H9 (cell line): ENCODE measurements at regions not wholly inside any gene's neighbourhood (a gene's known extent, or its start where the extent isn't known, plus 50 kb on each side); places are given as distances from the start of the nearest gene placed in this dataset.

Experiments used
- DNase-seq: peaks from one replicate; pipeline ENCODE4 v3.0.0-alpha.2; 2017
- H2AFZ ChIP-seq: one replicate; pipeline ENCODE4 v1.6.1; 2013; ENCODE audit warnings: mild to moderate bottlenecking, low read length, control low read depth, moderate library complexity
- H2AK5ac ChIP-seq: 2 replicates; pipeline ENCODE4 v1.6.1; 2013; ENCODE audit warnings: low read length, control low read depth, mixed read lengths; ENCODE audit not compliant: insufficient read length
- H2BK120ac ChIP-seq: one replicate; pipeline ENCODE4 v1.6.1; 2013; ENCODE audit warnings: low read depth, mild to moderate bottlenecking, low read length, control low read depth, inconsistent platforms; ENCODE audit not compliant: poor library complexity, severe bottlenecking
- H2BK12ac ChIP-seq: 2 replicates; pipeline ENCODE4 v1.6.1; 2013; ENCODE audit warnings: low read length, control low read depth, mixed read lengths, low read depth; ENCODE audit not compliant: insufficient read length
- H2BK15ac ChIP-seq: 2 replicates; pipeline ENCODE4 v1.6.1; 2013; ENCODE audit warnings: low read depth, low read length, control low read depth
- H2BK20ac ChIP-seq: one replicate; pipeline ENCODE4 v1.6.1; 2013; ENCODE audit warnings: low read depth, mild to moderate bottlenecking, low read length, control low read depth, inconsistent platforms; ENCODE audit not compliant: poor library complexity, severe bottlenecking
- H2BK5ac ChIP-seq: 2 replicates; pipeline ENCODE4 v1.6.1; 2013; ENCODE audit warnings: low read length, control low read depth, mixed read lengths; ENCODE audit not compliant: insufficient read length
- H3K14ac ChIP-seq: 2 replicates; pipeline ENCODE4 v1.6.1; 2013; ENCODE audit warnings: low read length, control low read depth; ENCODE audit not compliant: insufficient read depth
- H3K18ac ChIP-seq: 2 replicates; pipeline ENCODE4 v1.6.1; 2013; ENCODE audit warnings: low read depth, mild to moderate bottlenecking, mixed read lengths, low read length, control low read depth; ENCODE audit not compliant: insufficient read length
- H3K23ac ChIP-seq: 2 replicates; pipeline ENCODE4 v1.6.1; 2013; ENCODE audit warnings: low read length, control low read depth, mixed read lengths, low read depth; ENCODE audit not compliant: insufficient read length
- H3K23me2 ChIP-seq: 2 replicates; pipeline ENCODE4 v1.6.1; 2013; ENCODE audit warnings: low read depth, mild to moderate bottlenecking, mixed read lengths, low read length, control low read depth; ENCODE audit not compliant: insufficient read length, poor library complexity, severe bottlenecking
- H3K27ac ChIP-seq: 2 replicates; pipeline ENCODE4 v1.5.1; 2013; ENCODE audit warnings: low read length, control low read depth, mixed read lengths, low read depth; ENCODE audit not compliant: insufficient read length
- H3K27me3 ChIP-seq: 2 replicates; pipeline ENCODE4 v1.6.1; 2013; ENCODE audit warnings: low read length, control low read depth, inconsistent platforms; ENCODE audit not compliant: insufficient read depth
- H3K4ac ChIP-seq: 2 replicates; pipeline ENCODE4 v1.6.1; 2013; ENCODE audit warnings: low read depth, mild to moderate bottlenecking, control low read depth, inconsistent platforms, low read length, moderate library complexity
- H3K4me1 ChIP-seq: 2 replicates; pipeline ENCODE4 v1.6.1; 2013; ENCODE audit warnings: low read length, control low read depth, inconsistent platforms; ENCODE audit not compliant: insufficient read depth
- H3K4me2 ChIP-seq: 2 replicates; pipeline ENCODE4 v1.6.1; 2013; ENCODE audit warnings: low read length, control low read depth, mixed read lengths; ENCODE audit not compliant: insufficient read length, insufficient read depth
- H3K56ac ChIP-seq: 2 replicates; pipeline ENCODE4 v1.6.1; 2013; ENCODE audit warnings: low read depth, mild to moderate bottlenecking, mixed read lengths, low read length, control low read depth; ENCODE audit not compliant: insufficient read length
- H3K79me1 ChIP-seq: 2 replicates; pipeline ENCODE4 v1.6.1; 2013; ENCODE audit warnings: low read depth, mild to moderate bottlenecking, moderate library complexity, low read length, control low read depth, inconsistent platforms; ENCODE audit not compliant: insufficient read depth, poor library complexity, severe bottlenecking
- H3K79me2 ChIP-seq: 2 replicates; pipeline ENCODE4 v1.6.1; 2013; ENCODE audit warnings: low read length, control low read depth, inconsistent platforms; ENCODE audit not compliant: insufficient read depth
- H3K9ac ChIP-seq: 2 replicates; pipeline ENCODE4 v1.6.1; 2013; ENCODE audit warnings: low read length, control low read depth, mixed read lengths; ENCODE audit not compliant: insufficient read length; ENCODE audit errors: extremely low read depth
- H3K9me3 ChIP-seq: one replicate; pipeline ENCODE4 v1.6.1; 2013; ENCODE audit warnings: low read depth, low read length, inconsistent platforms; ENCODE audit not compliant: control insufficient read depth
- H3T11ph ChIP-seq: one replicate; pipeline ENCODE4 v1.6.1; 2013; ENCODE audit warnings: mild to moderate bottlenecking, low read length, control low read depth, inconsistent platforms
- H4K20me1 ChIP-seq: one replicate; pipeline ENCODE4 v1.6.1; 2013; ENCODE audit not compliant: control insufficient read depth, insufficient read length, insufficient read depth
- H4K5ac ChIP-seq: 2 replicates; pipeline ENCODE4 v1.6.1; 2013; ENCODE audit warnings: low read depth, mild to moderate bottlenecking, mixed read lengths, low read length, control low read depth; ENCODE audit not compliant: insufficient read length
- H4K8ac ChIP-seq: replicated peaks from 2 replicates; pipeline ENCODE4 v1.6.1; 2013; ENCODE audit warnings: low read length, control low read depth, mixed read lengths, low read depth; ENCODE audit not compliant: insufficient read length
- H4K91ac ChIP-seq: 2 replicates; pipeline ENCODE4 v1.6.1; 2013; ENCODE audit warnings: low read depth, mild to moderate bottlenecking, moderate library complexity, mixed read lengths, low read length, control low read depth; ENCODE audit not compliant: insufficient read length
- H3K27ac Mint-ChIP-seq, 3 experiments: 2 replicates in 2 of 3; 3 replicates in 1 of 3; pipeline ENCODE4 v1.8.0; 2020 to 2021; ENCODE audit warnings: mixed read lengths in 3 of 3, mild to moderate bottlenecking in 1 of 3, moderate library complexity in 1 of 3
- H3K27me3 Mint-ChIP-seq: 2 replicates; pipeline ENCODE4 v1.8.0; 2021; ENCODE audit warnings: low read depth, mild to moderate bottlenecking, moderate library complexity, mixed read lengths
- H3K36me3 Mint-ChIP-seq, 3 experiments: 2 replicates in 2 of 3; 3 replicates in 1 of 3; pipeline ENCODE4 v1.8.0; 2020 to 2021; ENCODE audit warnings: low read depth in 3 of 3, mixed read lengths in 3 of 3; ENCODE audit not compliant: insufficient read depth in 1 of 3
- H3K4me1 Mint-ChIP-seq, 2 experiments: 2 replicates each; pipeline ENCODE4 v1.8.0; 2020; ENCODE audit warnings: mixed read lengths in 2 of 2
- H3K4me3 Mint-ChIP-seq, 2 experiments: 2 replicates in 1 of 2; 3 replicates in 1 of 2; pipeline ENCODE4 v1.8.0; 2020 to 2021; ENCODE audit warnings: mild to moderate bottlenecking in 2 of 2, mixed read lengths in 2 of 2, moderate library complexity in 1 of 2
- H3K9me3 Mint-ChIP-seq, 2 experiments: 2 replicates in 1 of 2; 3 replicates in 1 of 2; pipeline ENCODE4 v1.8.0; 2020; ENCODE audit warnings: mild to moderate bottlenecking in 2 of 2, mixed read lengths in 2 of 2, moderate library complexity in 1 of 2
- CTCF ChIP-seq: fragments of 200-600 bp; sonication (generic); conservative IDR thresholded peaks from 3 replicates; pipeline ENCODE4 v1.8.0; 2021; ENCODE audit warnings: antibody characterized with exemption, mild to moderate bottlenecking
- WGBS: extraction: QIAGEN DNeasy Blood & Tissue Kit; methylation state at CpG from one replicate; pipeline ENCODE4 v1.1.7; 2013; ENCODE audit warnings: missing lambda C conversion rate, low lambda C conversion rate, mixed read lengths; ENCODE audit not compliant: insufficient read length; ENCODE audit errors: extremely low coverage; 5-methylcytosine and 5-hydroxymethylcytosine counted together

- Histone ChIP-seq H3K14ac (no peak overlapping the region), H3K79me1 (no peaks in the 10 kb centered on the region), H2BK15ac (no peak overlapping the region), H3K4me1 (no peaks in the 10 kb centered on the region; the same call in 1 of the 2 replicates), H2BK20ac (no peak overlapping the region), H3K79me2 (no peaks in the 10 kb centered on the region), H3K27me3 (no peaks in the 10 kb centered on the region), H4K8ac (no peak overlapping the region), H3K56ac (no peak overlapping the region), H2AK5ac (no peak overlapping the region), H3K4me2 (no peak overlapping the region), H3K18ac (no peak overlapping the region), H4K20me1 (no peaks in the 10 kb centered on the region), H3T11ph (no peak overlapping the region), H3K4ac (no peak overlapping the region), H3K23ac (no peak overlapping the region), H4K91ac (no peak overlapping the region), H3K23me2 (no peaks in the 10 kb centered on the region), H3K27ac (no peak overlapping the region), H3K9ac (no peak overlapping the region), H2BK120ac (no peak overlapping the region), H3K9me3 (no peaks in the 10 kb centered on the region), H2BK12ac (no peak overlapping the region), H2BK5ac (no peak overlapping the region), H2AFZ (no peak overlapping the region), H4K5ac (no peak overlapping the region)
- Mint-ChIP-seq H3K4me1 (peaks cover 0 to 4% of the 10 kb centered on the region in 2 experiments; a peak in 1 of 4 replicates), H3K27ac (no peak overlapping the region), H3K9me3 (no peaks in the 10 kb centered on the region), H3K27me3 (no peaks in the 10 kb centered on the region), H3K4me3 (no peak overlapping the region), H3K36me3 (no peaks in the 10 kb centered on the region)
- TF ChIP-seq CTCF: no peak
- no CpG with 5 or more reads among the region's 3 CpGs for WGBS
- DNase-seq: no peak
These were observed 282.9 kb downstream of the SLITRK5 start for GRCh38 chr13:87954091-87954490.
